LNCAP (cell line): ENCODE measurements at regions not wholly inside any gene's neighbourhood (a gene's known extent, or its start where the extent isn't known, plus 50 kb on each side); places are given as distances from the start of the nearest gene placed in this dataset.

Experiments
- CTCF ChIP-seq: fragments of 450-650 bp; IDR thresholded peaks from 2 replicates; pipeline ENCODE4 v1.5.1; 2017; ENCODE audit warnings: mild to moderate bottlenecking

- TF ChIP-seq CTCF: no peak
These were observed 264.5 kb downstream of the IL15 start for GRCh38 chr4:141900856-141901255.

- TF ChIP-seq CTCF: no peak
These were observed 269.4 kb downstream of the IL15 start for GRCh38 chr4:141905751-141906150.

- no peak for TF ChIP-seq CTCF
These were observed 273.2 kb downstream of the IL15 start for GRCh38 chr4:141909541-141909940.

DNA sequence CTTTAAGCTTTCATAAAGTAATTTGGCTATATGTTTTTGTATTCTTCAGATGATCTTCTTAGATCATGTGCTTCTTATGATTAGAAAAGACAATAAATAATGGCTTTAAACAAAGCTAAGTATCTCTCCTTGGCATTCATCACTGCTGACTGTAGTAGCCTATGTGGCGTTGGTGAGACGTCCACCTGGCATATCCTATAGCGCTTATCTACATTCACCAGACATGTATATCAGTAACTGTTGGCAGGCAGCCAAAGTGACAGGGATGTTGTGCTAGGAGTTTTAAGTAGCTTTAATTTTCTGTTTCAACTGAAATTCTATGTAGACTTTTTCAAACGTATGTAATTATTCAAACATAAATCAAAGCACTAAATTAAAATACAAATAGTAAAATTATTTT is 276.4 kb downstream of the IL15 start:
- TF ChIP-seq CTCF: no peak

- no peak for TF ChIP-seq CTCF
These were observed 277.5 kb downstream of the IL15 start for GRCh38 chr4:141913928-141914327.

- TF ChIP-seq CTCF: no peak
These were observed 278.4 kb downstream of the IL15 start for GRCh38 chr4:141914746-141915145.

DNA sequence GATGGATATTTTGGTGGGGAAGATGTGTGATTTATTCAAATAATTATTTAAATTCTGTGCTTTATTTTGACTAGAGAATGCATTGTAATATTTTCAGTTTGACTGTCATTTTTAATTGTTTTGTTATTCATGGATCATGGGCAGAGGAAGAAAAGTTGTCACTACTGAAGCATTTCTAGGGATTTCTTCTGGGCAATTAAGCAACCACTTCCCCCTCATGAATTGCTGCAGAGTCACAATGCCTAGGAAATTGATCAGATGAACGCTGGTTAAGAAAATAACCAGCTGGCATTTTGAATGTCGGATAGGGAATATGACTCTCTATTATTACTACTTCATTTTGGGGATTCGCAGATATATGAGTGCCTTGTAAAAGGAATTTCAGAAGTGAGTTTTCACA is 283.3 kb downstream of the IL15 start:
- TF ChIP-seq CTCF: no peak

DNA sequence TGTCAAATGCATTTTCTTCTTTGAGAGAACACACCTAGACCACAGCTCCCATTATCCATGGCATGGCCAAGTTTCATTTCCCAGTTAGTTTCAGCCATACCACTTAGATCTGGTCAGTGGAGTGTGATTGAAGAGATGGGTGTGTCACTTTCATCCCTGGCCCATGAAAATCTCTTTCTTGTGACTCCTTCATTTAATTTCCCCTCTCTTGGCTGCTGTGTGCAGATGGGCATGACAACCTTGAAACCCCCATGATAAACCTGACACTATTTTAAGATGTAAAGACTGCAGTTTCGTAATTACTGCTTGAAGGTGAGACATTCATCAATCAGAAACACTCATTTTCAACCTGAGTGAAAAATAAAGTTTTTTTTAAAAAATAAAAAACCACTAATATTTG is 284.9 kb downstream of the IL15 start:
- no peak for TF ChIP-seq CTCF
